Keratinocyte (primary cell): ENCODE measurements at regions not wholly inside any gene's neighbourhood (a gene's known extent, or its start where the extent isn't known, plus 50 kb on each side); places are given as distances from the start of the nearest gene placed in this dataset.

Source experiments
- DNase-seq: peaks from one replicate; pipeline ENCODE4 v3.0.0-alpha.2; 2011; ENCODE audit warnings: low read depth, missing footprints, low spot score
- FAIRE-seq: peaks from 2 replicates; lab custom pipeline; 2011; peaks lifted over from hg19 to GRCh38; lab: Jason Lieb, UNC
- H2AFZ ChIP-seq: 2 replicates; pipeline ENCODE4 v1.6.0; 2012; ENCODE audit warnings: low read length, control low read depth, inconsistent platforms; ENCODE audit not compliant: control insufficient read depth
- H3K27ac ChIP-seq: 2 replicates; pipeline ENCODE4 v1.5.1; 2011; ENCODE audit warnings: low read length; ENCODE audit not compliant: control insufficient read depth, insufficient read depth
- H3K27me3 ChIP-seq: 3 replicates; pipeline ENCODE4 v1.6.0; 2011; ENCODE audit warnings: low read length; ENCODE audit not compliant: control insufficient read depth, insufficient read depth; ENCODE audit errors: extremely low read depth
- H3K36me3 ChIP-seq, 2 experiments: 2 replicates in 1 of 2; 3 replicates in 1 of 2; pipeline ENCODE4 v1.5.1; 2011; ENCODE audit warnings: low read length in 2 of 2, mild to moderate bottlenecking in 1 of 2; ENCODE audit not compliant: control insufficient read depth in 2 of 2, insufficient read depth in 2 of 2; ENCODE audit errors: extremely low read depth in 1 of 2
- H3K4me1 ChIP-seq: 3 replicates; pipeline ENCODE4 v1.5.1; 2011; ENCODE audit warnings: low read length; ENCODE audit not compliant: control insufficient read depth, insufficient read depth; ENCODE audit errors: extremely low read depth
- H3K4me2 ChIP-seq: 3 replicates; pipeline ENCODE4 v1.6.0; 2011; ENCODE audit warnings: low read depth, low read length; ENCODE audit not compliant: control insufficient read depth, insufficient read depth; ENCODE audit errors: extremely low read depth
- H3K4me3 ChIP-seq, 3 experiments: fragments of 200-600 bp in 1 of 3; sonication (generic) in 1 of 3; 2 replicates in 2 of 3; 3 replicates in 1 of 3; pipeline ENCODE4 v1.5.1; 2011 to 2016; ENCODE audit warnings: low read length in 3 of 3, mild to moderate bottlenecking in 3 of 3, control low read depth in 2 of 3, inconsistent platforms in 1 of 3, low read depth in 1 of 3, mixed read lengths in 1 of 3, mixed run types in 1 of 3, moderate library complexity in 1 of 3; ENCODE audit not compliant: control insufficient read depth in 2 of 3, insufficient read depth in 2 of 3; ENCODE audit errors: extremely low read depth in 1 of 3
- H3K79me2 ChIP-seq: 2 replicates; pipeline ENCODE4 v1.6.0; 2012; ENCODE audit warnings: low read length; ENCODE audit not compliant: control insufficient read depth, insufficient read depth
- H3K9ac ChIP-seq: 3 replicates; pipeline ENCODE4 v1.6.0; 2011; ENCODE audit warnings: low read length; ENCODE audit not compliant: control insufficient read depth, insufficient read depth; ENCODE audit errors: extremely low read depth
- H3K9me1 ChIP-seq: 3 replicates; pipeline ENCODE4 v1.6.0; 2011; ENCODE audit warnings: low read length; ENCODE audit not compliant: control insufficient read depth, insufficient read depth; ENCODE audit errors: extremely low read depth
- H3K9me3 ChIP-seq: 2 replicates; pipeline ENCODE4 v1.5.1; 2012; ENCODE audit warnings: low read depth, low read length; ENCODE audit not compliant: control insufficient read depth
- H4K20me1 ChIP-seq: 3 replicates; pipeline ENCODE4 v1.6.0; 2011; ENCODE audit warnings: low read length; ENCODE audit not compliant: control insufficient read depth, insufficient read depth; ENCODE audit errors: extremely low read depth
- EZH2 ChIP-seq: IDR thresholded peaks from one replicate; pipeline ENCODE4 v1.6.1; 2012; ENCODE audit warnings: inconsistent platforms, mild to moderate bottlenecking, low read length, moderate library complexity
- dilution Hi-C: fragments of 300-500 bp; cut with MboI; formaldehyde crosslinking; loops from one replicate; pipeline ENCODE4 v1.7.0; 2020; ENCODE audit warnings: low sequenced_read_pairs; ENCODE audit not compliant: extremely low pct_ligation_motif_present
- TF ChIP-seq, protein P1 (sequence below), 3 experiments: IDR thresholded peaks in 1 of 3; conservative IDR thresholded peaks in 1 of 3; optimal IDR thresholded peaks in 1 of 3; 2 replicates in 2 of 3; 3 replicates in 1 of 3; pipeline versions ENCODE3 to v1.5.1; 2011; ENCODE audit warnings: low read length in 3 of 3, mild to moderate bottlenecking in 3 of 3, moderate library complexity in 2 of 3, control low read depth in 1 of 3, inconsistent platforms in 1 of 3; ENCODE audit not compliant: insufficient read depth in 2 of 3; ENCODE audit errors: extremely low read depth in 1 of 3

DNA sequence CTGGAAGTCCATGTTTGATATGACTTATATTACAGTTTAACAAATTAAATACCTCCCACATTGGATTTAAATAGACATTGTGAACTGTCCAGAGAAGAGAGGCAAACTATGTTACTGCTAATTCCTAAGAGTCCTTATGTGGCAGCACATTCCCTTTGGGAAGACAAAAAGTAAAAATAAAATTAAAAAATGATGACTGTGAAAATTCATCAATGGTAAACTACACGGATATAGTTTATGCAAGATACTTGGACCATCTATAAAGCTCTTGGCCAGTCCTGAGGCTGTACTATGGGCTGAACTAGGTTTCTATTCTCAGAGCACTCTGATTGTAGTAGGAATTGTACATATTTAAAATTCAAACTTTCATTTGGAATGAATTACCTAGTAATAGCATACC, 206.4 kb downstream of the LRRK2 start:
- H4K20me1 ChIP-seq: no peaks in the 10 kb centered on the region
- H3K4me3 ChIP-seq: no peak overlapping the region
- H3K36me3 ChIP-seq: no peaks in the 10 kb centered on the region
- TF ChIP-seq, protein P1, sequence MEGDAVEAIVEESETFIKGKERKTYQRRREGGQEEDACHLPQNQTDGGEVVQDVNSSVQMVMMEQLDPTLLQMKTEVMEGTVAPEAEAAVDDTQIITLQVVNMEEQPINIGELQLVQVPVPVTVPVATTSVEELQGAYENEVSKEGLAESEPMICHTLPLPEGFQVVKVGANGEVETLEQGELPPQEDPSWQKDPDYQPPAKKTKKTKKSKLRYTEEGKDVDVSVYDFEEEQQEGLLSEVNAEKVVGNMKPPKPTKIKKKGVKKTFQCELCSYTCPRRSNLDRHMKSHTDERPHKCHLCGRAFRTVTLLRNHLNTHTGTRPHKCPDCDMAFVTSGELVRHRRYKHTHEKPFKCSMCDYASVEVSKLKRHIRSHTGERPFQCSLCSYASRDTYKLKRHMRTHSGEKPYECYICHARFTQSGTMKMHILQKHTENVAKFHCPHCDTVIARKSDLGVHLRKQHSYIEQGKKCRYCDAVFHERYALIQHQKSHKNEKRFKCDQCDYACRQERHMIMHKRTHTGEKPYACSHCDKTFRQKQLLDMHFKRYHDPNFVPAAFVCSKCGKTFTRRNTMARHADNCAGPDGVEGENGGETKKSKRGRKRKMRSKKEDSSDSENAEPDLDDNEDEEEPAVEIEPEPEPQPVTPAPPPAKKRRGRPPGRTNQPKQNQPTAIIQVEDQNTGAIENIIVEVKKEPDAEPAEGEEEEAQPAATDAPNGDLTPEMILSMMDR (optimal IDR thresholded peaks at IDR 0.05 in 1 of 3, IDR thresholded peaks at IDR 0.05 in 1 of 3, conservative IDR thresholded peaks at IDR 0.05 in 1 of 3; ENCODE audit: extremely low read depth in 1 of 3, insufficient read depth in 2 of 3, low read length in 3 of 3): no peak
- no peak for TF ChIP-seq EZH2
- H3K4me2 ChIP-seq: no peak overlapping the region
- H3K9me1 ChIP-seq: no peaks in the 10 kb centered on the region
- H3K9ac ChIP-seq: no peak overlapping the region
- DNase-seq (no peak), FAIRE-seq (no peak)
- H3K27ac ChIP-seq: no peak overlapping the region
- dilution Hi-C loops: no loop called here
- H3K27me3 ChIP-seq: no peaks in the 10 kb centered on the region
- H2AFZ ChIP-seq: no peak overlapping the region
- H3K79me2 ChIP-seq: no peaks in the 10 kb centered on the region
- H3K9me3 ChIP-seq: no peaks in the 10 kb centered on the region
- no peaks in the 10 kb centered on the region for H3K4me1 ChIP-seq

DNA sequence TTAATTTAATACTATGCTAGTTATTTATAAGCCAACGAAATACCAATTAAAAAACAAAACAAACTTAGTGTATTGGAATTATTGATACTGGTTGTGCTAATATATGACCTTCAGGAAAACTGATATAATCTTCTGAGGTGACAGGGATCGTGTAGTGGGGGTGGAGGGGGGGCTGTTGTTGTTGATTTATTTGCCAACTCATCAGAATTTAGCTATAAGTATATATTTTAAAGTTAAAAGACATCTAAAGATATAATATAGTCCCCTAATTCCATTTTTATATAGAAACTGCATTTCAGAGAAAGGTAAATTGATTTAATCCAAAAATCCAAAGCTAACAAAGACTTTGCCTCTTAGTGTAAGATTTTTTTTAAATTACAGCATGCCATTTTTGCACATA, 210.5 kb downstream of the LRRK2 start:
- no peak for FAIRE-seq
- no peaks in the 10 kb centered on the region for H3K36me3 ChIP-seq
- no peak overlapping the region for H3K27ac ChIP-seq
- no peak for DNase-seq
- no peak overlapping the region for H3K9ac ChIP-seq
- H3K4me2 ChIP-seq: no peak overlapping the region
- no peaks in the 10 kb centered on the region for H4K20me1 ChIP-seq
- H3K4me1 ChIP-seq: peaks cover 6% of the 10 kb centered on the region
- H3K9me1 ChIP-seq: no peaks in the 10 kb centered on the region
- no peaks in the 10 kb centered on the region for H3K9me3 ChIP-seq
- no peaks in the 10 kb centered on the region for H3K79me2 ChIP-seq
- no peak overlapping the region for H2AFZ ChIP-seq
- dilution Hi-C loops: no loop called here
- H3K27me3 ChIP-seq: no peaks in the 10 kb centered on the region
- no peak for TF ChIP-seq EZH2
- TF ChIP-seq, protein P1 (optimal IDR thresholded peaks at IDR 0.05 in 1 of 3, IDR thresholded peaks at IDR 0.05 in 1 of 3, conservative IDR thresholded peaks at IDR 0.05 in 1 of 3; ENCODE audit: extremely low read depth in 1 of 3, insufficient read depth in 2 of 3, low read length in 3 of 3): no peak
- no peak overlapping the region for H3K4me3 ChIP-seq
